Mesenchymal stem cell (in vitro differentiated cells and primary cell): ENCODE measurements at regions not wholly inside any gene's neighbourhood (a gene's known extent, or its start where the extent isn't known, plus 50 kb on each side); places are given as distances from the start of the nearest gene placed in this dataset.

ENCODE experiments used
- DNase-seq: peaks from one replicate; pipeline ENCODE4 v3.0.0-alpha.2; 2013
- H2AFZ ChIP-seq: one replicate; pipeline ENCODE4 v1.6.1; 2013; ENCODE audit warnings: low read depth, mild to moderate bottlenecking, control low read depth, inconsistent platforms, low read length, moderate library complexity
- H2AK5ac ChIP-seq: 2 replicates; pipeline ENCODE4 v1.6.1; 2013; ENCODE audit warnings: low read length, moderate library complexity, mild to moderate bottlenecking, inconsistent platforms; ENCODE audit not compliant: severe bottlenecking
- H2BK120ac ChIP-seq: one replicate; pipeline ENCODE4 v1.6.1; 2013; ENCODE audit warnings: low read depth, mild to moderate bottlenecking, inconsistent platforms, low read length, moderate library complexity
- H2BK12ac ChIP-seq, 2 experiments: one replicate each; pipeline ENCODE4 v1.6.1; 2013; ENCODE audit warnings: inconsistent platforms in 2 of 2, low read length in 2 of 2, mild to moderate bottlenecking in 2 of 2, moderate library complexity in 2 of 2, control low read depth in 1 of 2
- H2BK15ac ChIP-seq: one replicate; pipeline ENCODE4 v1.6.1; 2013; ENCODE audit warnings: mild to moderate bottlenecking, low read depth, inconsistent platforms; ENCODE audit not compliant: poor library complexity, severe bottlenecking
- H2BK5ac ChIP-seq: 2 replicates; pipeline ENCODE4 v1.6.1; 2013; ENCODE audit warnings: low read depth, mild to moderate bottlenecking, low read length, control low read depth, inconsistent platforms; ENCODE audit not compliant: poor library complexity, severe bottlenecking
- H3K14ac ChIP-seq, 2 experiments: one replicate each; pipeline ENCODE4 v1.6.1; 2013; ENCODE audit warnings: inconsistent platforms in 2 of 2, low read length in 2 of 2, control low read depth in 1 of 2, mild to moderate bottlenecking in 1 of 2, moderate library complexity in 1 of 2
- H3K18ac ChIP-seq, 2 experiments: one replicate each; pipeline ENCODE4 v1.6.1; 2013; ENCODE audit warnings: inconsistent platforms in 2 of 2, low read length in 2 of 2, control low read depth in 1 of 2, low read depth in 1 of 2, mild to moderate bottlenecking in 1 of 2
- H3K23ac ChIP-seq, 2 experiments: one replicate each; pipeline ENCODE4 v1.6.1; 2013; ENCODE audit warnings: inconsistent platforms in 2 of 2, low read length in 2 of 2, mild to moderate bottlenecking in 2 of 2, moderate library complexity in 2 of 2, control low read depth in 1 of 2
- H3K27ac ChIP-seq: 2 replicates; pipeline ENCODE4 v1.5.1; 2013; ENCODE audit warnings: mild to moderate bottlenecking, moderate library complexity, low read length, control low read depth, inconsistent platforms; ENCODE audit not compliant: poor library complexity, severe bottlenecking
- H3K27me3 ChIP-seq, 2 experiments: 2 replicates each; pipeline versions ENCODE4 v1.6.1 to v1.7.0; 2013; ENCODE audit warnings: low read length in 2 of 2, mild to moderate bottlenecking in 2 of 2, moderate library complexity in 2 of 2, control low read depth in 1 of 2, inconsistent platforms in 1 of 2; ENCODE audit not compliant: control insufficient read depth in 1 of 2, insufficient read depth in 1 of 2
- H3K36me3 ChIP-seq, 2 experiments: 2 replicates each; pipeline versions ENCODE4 v1.6.1 to v1.7.0; 2013; ENCODE audit warnings: low read length in 2 of 2, control low read depth in 1 of 2, inconsistent platforms in 1 of 2, low read depth in 1 of 2, mild to moderate bottlenecking in 1 of 2; ENCODE audit not compliant: insufficient read depth in 2 of 2, control insufficient read depth in 1 of 2
- H3K4ac ChIP-seq, 2 experiments: one replicate each; pipeline ENCODE4 v1.6.1; 2013; ENCODE audit warnings: inconsistent platforms in 2 of 2, low read length in 2 of 2, mild to moderate bottlenecking in 2 of 2, moderate library complexity in 2 of 2, control low read depth in 1 of 2, low read depth in 1 of 2
- H3K4me1 ChIP-seq: 2 replicates; pipeline ENCODE4 v1.6.1; 2013; ENCODE audit warnings: low read depth, low read length, control low read depth; ENCODE audit not compliant: control insufficient read depth, insufficient read depth
- H3K4me2 ChIP-seq: 2 replicates; pipeline ENCODE4 v1.6.1; 2013; ENCODE audit warnings: low read length, mild to moderate bottlenecking, inconsistent platforms; ENCODE audit not compliant: poor library complexity, severe bottlenecking
- H3K4me3 ChIP-seq, 2 experiments: 2 replicates each; pipeline versions ENCODE4 v1.5.1 to v1.7.0; 2013; ENCODE audit warnings: low read length in 2 of 2, mild to moderate bottlenecking in 2 of 2, control low read depth in 1 of 2, low read depth in 1 of 2; ENCODE audit not compliant: insufficient read depth in 1 of 2
- H3K79me1 ChIP-seq: replicated peaks from 2 replicates; pipeline ENCODE4 v1.6.1; 2013; ENCODE audit warnings: mild to moderate bottlenecking, control low read depth, low read length, inconsistent platforms; ENCODE audit not compliant: poor library complexity, severe bottlenecking
- H3K9ac ChIP-seq: 2 replicates; pipeline ENCODE4 v1.7.0; 2013; ENCODE audit warnings: mild to moderate bottlenecking, low read length, moderate library complexity
- H3K9me3 ChIP-seq: 2 replicates; pipeline ENCODE4 v1.7.0; 2013; ENCODE audit warnings: mild to moderate bottlenecking, low read length; ENCODE audit not compliant: control insufficient read depth
- H4K8ac ChIP-seq: one replicate; pipeline ENCODE4 v1.6.1; 2013; ENCODE audit warnings: inconsistent platforms, mild to moderate bottlenecking, low read length, moderate library complexity
- H4K91ac ChIP-seq: one replicate; pipeline ENCODE4 v1.6.1; 2013; ENCODE audit warnings: mild to moderate bottlenecking, low read length, inconsistent platforms
- WGBS: methylation state at CpG from one replicate; pipeline ENCODE4 v1.1.7; 2013; ENCODE audit warnings: mixed read lengths; 5-methylcytosine and 5-hydroxymethylcytosine counted together

DNA sequence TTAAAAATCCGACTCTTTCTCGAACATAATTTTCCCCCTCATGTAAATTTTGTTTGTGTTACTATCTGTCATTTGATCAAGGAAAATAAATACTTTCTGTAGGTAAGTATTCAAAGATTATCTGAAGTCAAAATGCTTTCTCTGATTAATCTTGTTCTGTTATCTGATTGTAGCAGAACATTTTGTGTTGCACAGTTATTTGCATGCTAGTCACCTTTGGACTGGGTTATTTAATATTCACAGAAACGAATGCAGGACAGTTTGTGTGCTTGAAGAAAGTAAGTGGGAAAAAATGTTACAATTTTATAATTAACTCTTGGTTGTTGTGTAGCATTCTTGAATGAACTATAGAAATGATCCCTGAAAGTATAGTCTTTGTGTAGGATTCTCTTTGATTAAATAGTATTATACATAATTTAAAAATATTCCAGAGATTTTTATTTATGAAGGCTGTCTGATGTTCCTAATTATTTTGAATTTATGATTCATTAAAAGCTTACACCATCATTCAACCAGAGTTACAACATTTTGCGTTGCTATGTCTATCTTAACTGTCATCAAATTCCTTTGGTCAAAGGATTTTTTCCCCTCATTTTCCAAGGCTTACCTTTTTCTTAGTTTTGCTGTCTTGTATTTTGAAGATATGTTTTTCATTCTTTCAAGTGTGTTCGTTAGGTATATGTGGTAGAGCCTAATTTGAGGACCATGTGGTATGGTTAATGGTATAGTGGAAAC, 176.6 kb downstream of the GIPC2 start:
- DNase-seq: no peak
- no peak overlapping the region for H3K27ac ChIP-seq
- no peak overlapping the region for H3K18ac ChIP-seq
- H3K4ac ChIP-seq: no peak overlapping the region
- WGBS: 34% methylated on average over 2 of the region's 5 CpGs
- no peaks in the 10 kb centered on the region for H3K27me3 ChIP-seq
- no peak overlapping the region for H3K4me3 ChIP-seq
- H2BK5ac ChIP-seq: no peak overlapping the region
- no peak overlapping the region for H4K91ac ChIP-seq
- peaks cover 1% of the 10 kb centered on the region for H3K4me1 ChIP-seq
- no peak overlapping the region for H3K4me2 ChIP-seq
- H2AK5ac ChIP-seq: no peak overlapping the region
- H2BK12ac ChIP-seq: no peak overlapping the region
- no peak overlapping the region for H2AFZ ChIP-seq
- no peak overlapping the region for H4K8ac ChIP-seq
- no peaks in the 10 kb centered on the region for H3K36me3 ChIP-seq
- H3K79me1 ChIP-seq: no peaks in the 10 kb centered on the region
- no peak overlapping the region for H3K23ac ChIP-seq
- H3K9me3 ChIP-seq: peaks cover 8% of the 10 kb centered on the region
- H3K14ac ChIP-seq: no peak overlapping the region
- no peak overlapping the region for H2BK120ac ChIP-seq
- no peak overlapping the region for H2BK15ac ChIP-seq
- no peak overlapping the region for H3K9ac ChIP-seq

DNA sequence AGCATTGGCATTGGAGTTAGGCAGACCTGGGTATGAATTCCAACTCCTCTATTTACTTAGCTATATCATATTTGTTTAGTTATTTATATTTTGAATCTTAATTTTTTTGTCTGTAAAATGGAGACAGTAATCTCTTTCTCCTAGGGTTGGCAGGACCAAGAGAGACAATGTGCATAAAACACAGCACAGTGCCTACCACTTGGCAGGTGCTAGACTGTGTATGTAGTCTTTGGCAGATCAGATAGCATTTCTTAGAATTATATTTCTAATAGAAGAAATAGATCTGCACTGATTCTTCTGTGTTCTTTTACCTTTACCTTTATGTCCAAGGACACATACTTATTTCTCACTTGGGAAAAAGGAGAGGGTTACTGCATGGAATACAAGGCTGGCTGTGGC, 177.2 kb downstream of the GIPC2 start:
- H4K91ac ChIP-seq: no peak overlapping the region
- H4K8ac ChIP-seq: no peak overlapping the region
- no peaks in the 10 kb centered on the region for H3K36me3 ChIP-seq
- no peak overlapping the region for H3K18ac ChIP-seq
- no peak overlapping the region for H2AK5ac ChIP-seq
- no peak overlapping the region for H2BK15ac ChIP-seq
- no peaks in the 10 kb centered on the region for H3K27me3 ChIP-seq
- H3K4ac ChIP-seq: no peak overlapping the region
- H3K4me1 ChIP-seq: peaks cover 1% of the 10 kb centered on the region
- H3K4me2 ChIP-seq: no peak overlapping the region
- H3K27ac ChIP-seq: no peak overlapping the region
- no peak overlapping the region for H3K23ac ChIP-seq
- no peak overlapping the region for H2BK5ac ChIP-seq
- DNase-seq: no peak
- peaks cover 11% of the 10 kb centered on the region for H3K9me3 ChIP-seq
- H3K4me3 ChIP-seq: no peak overlapping the region
- no peak overlapping the region for H2BK12ac ChIP-seq
- H3K14ac ChIP-seq: no peak overlapping the region
- H2BK120ac ChIP-seq: no peak overlapping the region
- H3K9ac ChIP-seq: no peak overlapping the region
- no peaks in the 10 kb centered on the region for H3K79me1 ChIP-seq
- no peak overlapping the region for H2AFZ ChIP-seq

DNA sequence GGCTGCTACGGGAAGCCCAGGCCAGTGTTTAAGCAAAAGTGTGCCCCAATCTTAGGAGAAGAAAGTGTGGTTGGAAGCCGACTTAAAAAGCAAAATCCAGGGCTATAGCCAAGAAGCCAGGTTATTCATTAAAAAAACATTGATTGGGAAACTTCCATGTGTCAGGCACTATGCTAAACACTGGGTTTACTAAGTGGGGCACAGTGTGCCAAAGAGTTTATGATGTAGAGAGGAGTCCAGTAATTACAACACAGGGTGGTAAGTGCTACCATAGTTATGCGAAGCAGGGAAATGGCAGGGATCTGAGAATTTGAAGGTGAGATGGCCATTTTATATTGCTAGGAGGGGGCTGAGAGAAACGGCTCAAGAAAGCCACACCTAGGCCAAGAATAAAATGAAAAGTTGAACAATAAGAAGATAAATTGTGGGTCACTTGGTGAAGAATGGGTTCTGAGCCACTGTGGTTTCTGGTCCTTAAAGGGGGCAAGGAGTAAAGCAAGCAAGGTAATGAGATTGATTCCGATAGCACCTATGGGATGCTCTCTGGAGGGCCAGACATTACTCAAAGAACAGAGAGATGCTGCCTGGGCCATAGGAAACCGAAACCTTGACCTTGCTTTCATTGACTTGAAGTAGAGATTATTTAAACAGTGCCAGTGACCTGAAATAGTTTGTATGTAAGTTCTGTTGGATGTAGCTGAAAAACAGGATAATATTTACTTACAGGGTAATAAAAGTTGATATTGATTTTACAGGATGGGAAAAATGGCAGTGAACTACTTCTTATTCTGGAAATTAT, 177.8 kb downstream of the GIPC2 start:
- Histone ChIP-seq H2AFZ (no peak overlapping the region), H3K4me2 (no peak overlapping the region), H2BK5ac (no peak overlapping the region), H3K27me3 (no peaks in the 10 kb centered on the region), H3K9me3 (peaks cover 11% of the 10 kb centered on the region), H3K18ac (no peak overlapping the region), H4K91ac (no peak overlapping the region), H3K79me1 (no peaks in the 10 kb centered on the region), H3K4me1 (peaks cover 1% of the 10 kb centered on the region), H3K36me3 (no peaks in the 10 kb centered on the region), H3K4me3 (no peak overlapping the region), H3K9ac (no peak overlapping the region), H3K4ac (no peak overlapping the region), H3K14ac (no peak overlapping the region), H2BK15ac (no peak overlapping the region), H2AK5ac (no peak overlapping the region), H2BK12ac (no peak overlapping the region), H3K27ac (no peak overlapping the region), H4K8ac (no peak overlapping the region), H3K23ac (no peak overlapping the region), H2BK120ac (no peak overlapping the region)
- 74% methylated on average over 6 of the region's 6 CpGs for WGBS
- no peak for DNase-seq

- Histone ChIP-seq H3K4me3 (no peak overlapping the region), H2BK15ac (no peak overlapping the region), H3K27me3 (no peaks in the 10 kb centered on the region), H4K91ac (no peak overlapping the region), H3K4me1 (peaks cover 1% of the 10 kb centered on the region), H4K8ac (no peak overlapping the region), H2BK5ac (no peak overlapping the region), H2AK5ac (no peak overlapping the region), H3K14ac (no peak overlapping the region), H3K27ac (no peak overlapping the region), H3K18ac (no peak overlapping the region), H3K9me3 (peaks cover 11% of the 10 kb centered on the region), H3K79me1 (no peaks in the 10 kb centered on the region), H2AFZ (no peak overlapping the region), H3K23ac (no peak overlapping the region), H3K4me2 (no peak overlapping the region), H2BK120ac (no peak overlapping the region), H2BK12ac (no peak overlapping the region), H3K9ac (no peak overlapping the region), H3K36me3 (no peaks in the 10 kb centered on the region), H3K4ac (no peak overlapping the region)
- DNase-seq: no peak
Measured at GRCh38 chr1:78224246-78224785, 178.6 kb downstream of the GIPC2 start.
